Gastrocnemius medialis (tissue), 4 donors: ENCODE measurements at regions not wholly inside any gene's neighbourhood (a gene's known extent, or its start where the extent isn't known, plus 50 kb on each side); places are given as distances from the start of the nearest gene placed in this dataset.

Source experiments
- POLR2A ChIP-seq, 2 donors: fragments of 450-650 bp; IDR thresholded peaks; one replicate each; pipeline ENCODE4 v1.6.1; 2017; ENCODE audit warnings: antibody characterized with exemption in 2 of 2, mild to moderate bottlenecking in 2 of 2, moderate library complexity in 2 of 2
- TF ChIP-seq, protein P1 (sequence below), 5 experiments: fragments of 450-650 bp in 3 of 5; fragments of 200-600 bp in 2 of 5; sonication (generic) in 2 of 5; IDR thresholded peaks in 4 of 5; conservative IDR thresholded peaks in 1 of 5; 1 replicate in 4 of 5; 2 replicates in 1 of 5; pipeline ENCODE4 v1.5.1; 2016 to 2019; ENCODE audit warnings: antibody characterized with exemption in 5 of 5, mild to moderate bottlenecking in 3 of 5, moderate library complexity in 3 of 5

DNA sequence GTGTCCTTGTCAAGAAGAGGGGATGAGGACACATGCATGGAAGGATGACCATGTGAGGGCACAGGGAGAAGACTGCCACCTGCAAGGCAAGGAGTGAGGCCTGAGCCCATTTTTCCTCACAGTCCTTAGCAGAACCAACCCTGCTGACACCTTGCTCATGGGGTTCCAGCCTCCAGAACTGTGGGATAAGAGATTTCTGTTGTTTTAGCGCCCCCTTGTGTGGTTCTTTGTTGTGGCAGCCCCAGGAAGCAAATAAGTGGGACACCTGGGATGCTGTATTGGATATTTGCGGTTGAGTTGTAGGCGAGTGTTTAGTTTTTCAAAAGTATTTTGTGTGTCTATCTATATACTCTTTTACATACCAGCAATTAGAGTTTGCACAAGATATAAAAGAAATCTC, 206.4 kb downstream of the NXNL2 start:
- TF ChIP-seq, protein P1, sequence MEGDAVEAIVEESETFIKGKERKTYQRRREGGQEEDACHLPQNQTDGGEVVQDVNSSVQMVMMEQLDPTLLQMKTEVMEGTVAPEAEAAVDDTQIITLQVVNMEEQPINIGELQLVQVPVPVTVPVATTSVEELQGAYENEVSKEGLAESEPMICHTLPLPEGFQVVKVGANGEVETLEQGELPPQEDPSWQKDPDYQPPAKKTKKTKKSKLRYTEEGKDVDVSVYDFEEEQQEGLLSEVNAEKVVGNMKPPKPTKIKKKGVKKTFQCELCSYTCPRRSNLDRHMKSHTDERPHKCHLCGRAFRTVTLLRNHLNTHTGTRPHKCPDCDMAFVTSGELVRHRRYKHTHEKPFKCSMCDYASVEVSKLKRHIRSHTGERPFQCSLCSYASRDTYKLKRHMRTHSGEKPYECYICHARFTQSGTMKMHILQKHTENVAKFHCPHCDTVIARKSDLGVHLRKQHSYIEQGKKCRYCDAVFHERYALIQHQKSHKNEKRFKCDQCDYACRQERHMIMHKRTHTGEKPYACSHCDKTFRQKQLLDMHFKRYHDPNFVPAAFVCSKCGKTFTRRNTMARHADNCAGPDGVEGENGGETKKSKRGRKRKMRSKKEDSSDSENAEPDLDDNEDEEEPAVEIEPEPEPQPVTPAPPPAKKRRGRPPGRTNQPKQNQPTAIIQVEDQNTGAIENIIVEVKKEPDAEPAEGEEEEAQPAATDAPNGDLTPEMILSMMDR (IDR thresholded peaks at IDR 0.05 in 4 of 5, conservative IDR thresholded peaks at IDR 0.05 in 1 of 5), result no peak
- TF ChIP-seq POLR2A (IDR thresholded peaks at IDR 0.05), result no peak
